HEK293 (cell line): ENCODE measurements at regions not wholly inside any gene's neighbourhood (a gene's known extent, or its start where the extent isn't known, plus 50 kb on each side); places are given as distances from the start of the nearest gene placed in this dataset.

Experiments used
- CTCF ChIA-PET: fragments of 350-600 bp; formaldehyde crosslinking; extraction: SDS; loops from one replicate; lab custom pipeline; 2021; ENCODE audit warnings: antibody characterized with exemption; lab: Yijun Ruan, JAX
- POLR2A ChIA-PET: fragments of 300-600 bp; formaldehyde crosslinking; extraction: SDS; loops from one replicate; lab custom pipeline; 2020; ENCODE audit warnings: antibody characterized with exemption, inconsistent platforms; lab: Yijun Ruan, JAX
- H3K27ac ChIP-seq: fragments of 200-500 bp; sonication (Bioruptor generic); 2 replicates; pipeline ENCODE4 v1.5.1; 2014; ENCODE audit warnings: low read depth, low read length, control low read depth, inconsistent platforms; ENCODE audit errors: extremely low read depth
- H3K36me3 ChIP-seq, 2 experiments: fragments of 200-500 bp in 1 of 2; sonication (Bioruptor generic) in 1 of 2; 1 replicate in 1 of 2; 2 replicates in 1 of 2; pipeline ENCODE4 v1.5.1; 2014 to 2017; ENCODE audit warnings: inconsistent platforms in 2 of 2, low read length in 2 of 2; ENCODE audit not compliant: control insufficient read depth in 2 of 2, insufficient read depth in 1 of 2
- H3K4me1 ChIP-seq: fragments of 200-500 bp; sonication (Bioruptor generic); 2 replicates; pipeline ENCODE4 v1.5.1; 2014; ENCODE audit warnings: mild to moderate bottlenecking, low read length, inconsistent platforms; ENCODE audit not compliant: control insufficient read depth, insufficient read depth
- H3K4me3 ChIP-seq: 2 replicates; pipeline ENCODE4 v1.5.1; 2011; ENCODE audit warnings: low read depth, mild to moderate bottlenecking, control low read depth, low read length, moderate library complexity
- H3K9me3 ChIP-seq: fragments of 200-500 bp; sonication (Bioruptor generic); 2 replicates; pipeline ENCODE4 v1.5.1; 2014; ENCODE audit warnings: low read depth, low read length, inconsistent platforms; ENCODE audit not compliant: control insufficient read depth, insufficient read depth
- HOXA7 ChIP-seq: sonication (generic); formaldehyde crosslinking; IDR thresholded peaks from 2 replicates; pipeline ENCODE4 v1.8.1; 2022; ENCODE audit warnings: missing genetic modification reagents, borderline replicate concordance
- OVOL3 ChIP-seq: fragments of 450-650 bp; formaldehyde crosslinking; IDR thresholded peaks from 2 replicates; pipeline ENCODE4 v1.5.1; 2016; ENCODE audit warnings: missing biosample characterization, missing genetic modification characterization
- PRDM2 ChIP-seq: fragments of 450-650 bp; formaldehyde crosslinking; IDR thresholded peaks from 2 replicates; pipeline ENCODE4 v1.5.1; 2016; ENCODE audit warnings: missing biosample characterization, missing genetic modification characterization, borderline replicate concordance
- ZBTB11 ChIP-seq: fragments of 450-650 bp; formaldehyde crosslinking; conservative IDR thresholded peaks from 2 replicates; pipeline ENCODE4 v1.5.1; 2016; ENCODE audit warnings: low read depth, missing biosample characterization, missing genetic modification characterization
- ZBTB48 ChIP-seq: fragments of 450-650 bp; formaldehyde crosslinking; IDR thresholded peaks from 2 replicates; pipeline ENCODE4 v1.5.1; 2016; ENCODE audit warnings: missing biosample characterization, missing genetic modification characterization
- ZNF266 ChIP-seq: fragments of 450-650 bp; formaldehyde crosslinking; IDR thresholded peaks from 2 replicates; pipeline ENCODE4 v1.5.1; 2016; ENCODE audit warnings: missing biosample characterization, missing genetic modification characterization, low read depth
- ZNF274 ChIP-seq, 2 experiments: fragments of 200-500 bp in 1 of 2; fragments of 450-650 bp in 1 of 2; sonication (Bioruptor generic) in 1 of 2; formaldehyde crosslinking in 1 of 2; IDR thresholded peaks; 2 replicates each; pipeline versions ENCODE4 v1.5.1 to v1.6.1; 2014 to 2016; ENCODE audit warnings: borderline replicate concordance in 1 of 2, inconsistent platforms in 1 of 2, low read length in 1 of 2, missing biosample characterization in 1 of 2, missing genetic modification characterization in 1 of 2
- ZNF292 ChIP-seq: fragments of 450-650 bp; formaldehyde crosslinking; IDR thresholded peaks from 2 replicates; pipeline ENCODE4 v1.5.1; 2016; ENCODE audit warnings: low read depth, missing biosample characterization, missing genetic modification characterization, borderline replicate concordance
- ZNF37A ChIP-seq: fragments of 450-650 bp; IDR thresholded peaks from 2 replicates; pipeline ENCODE4 v1.5.1; 2018; ENCODE audit warnings: missing biosample characterization, missing genetic modification characterization
- ZNF473 ChIP-seq: fragments of 450-650 bp; formaldehyde crosslinking; IDR thresholded peaks from 2 replicates; pipeline ENCODE4 v1.5.1; 2017; ENCODE audit warnings: missing biosample characterization, missing genetic modification characterization
- ZNF571 ChIP-seq: fragments of 450-650 bp; formaldehyde crosslinking; IDR thresholded peaks from 2 replicates; pipeline ENCODE4 v1.5.0; 2017; ENCODE audit warnings: missing biosample characterization, missing genetic modification characterization
- ZNF707 ChIP-seq: fragments of 450-650 bp; formaldehyde crosslinking; IDR thresholded peaks from 2 replicates; pipeline ENCODE4 v1.5.1; 2016; ENCODE audit warnings: missing biosample characterization, missing genetic modification characterization
- ZNF747 ChIP-seq: fragments of 450-650 bp; formaldehyde crosslinking; IDR thresholded peaks from 2 replicates; pipeline ENCODE4 v1.5.1; 2016; ENCODE audit warnings: missing biosample characterization, missing genetic modification characterization
- TF ChIP-seq, protein P1 (sequence below): fragments of 450-650 bp; formaldehyde crosslinking; IDR thresholded peaks from 2 replicates; pipeline ENCODE4 v1.5.1; 2016; ENCODE audit warnings: missing biosample characterization, missing genetic modification characterization

- ChIA-PET POLR2A (no interaction called here), CTCF (no interaction called here)
- Histone ChIP-seq H3K4me1 (no peaks in the 10 kb centered on the region), H3K27ac (no peak overlapping the region), H3K9me3 (no peaks in the 10 kb centered on the region), H3K36me3 (no peaks in the 10 kb centered on the region), H3K4me3 (no peak overlapping the region)
- TF ChIP-seq ZNF292 (tag by site-specific recombination) = no peak
- no peak for TF ChIP-seq ZNF473
- TF ChIP-seq OVOL3 (tag by site-specific recombination) = no peak
- no peak for TF ChIP-seq ZBTB11 (tag by site-specific recombination)
- TF ChIP-seq, protein P1, sequence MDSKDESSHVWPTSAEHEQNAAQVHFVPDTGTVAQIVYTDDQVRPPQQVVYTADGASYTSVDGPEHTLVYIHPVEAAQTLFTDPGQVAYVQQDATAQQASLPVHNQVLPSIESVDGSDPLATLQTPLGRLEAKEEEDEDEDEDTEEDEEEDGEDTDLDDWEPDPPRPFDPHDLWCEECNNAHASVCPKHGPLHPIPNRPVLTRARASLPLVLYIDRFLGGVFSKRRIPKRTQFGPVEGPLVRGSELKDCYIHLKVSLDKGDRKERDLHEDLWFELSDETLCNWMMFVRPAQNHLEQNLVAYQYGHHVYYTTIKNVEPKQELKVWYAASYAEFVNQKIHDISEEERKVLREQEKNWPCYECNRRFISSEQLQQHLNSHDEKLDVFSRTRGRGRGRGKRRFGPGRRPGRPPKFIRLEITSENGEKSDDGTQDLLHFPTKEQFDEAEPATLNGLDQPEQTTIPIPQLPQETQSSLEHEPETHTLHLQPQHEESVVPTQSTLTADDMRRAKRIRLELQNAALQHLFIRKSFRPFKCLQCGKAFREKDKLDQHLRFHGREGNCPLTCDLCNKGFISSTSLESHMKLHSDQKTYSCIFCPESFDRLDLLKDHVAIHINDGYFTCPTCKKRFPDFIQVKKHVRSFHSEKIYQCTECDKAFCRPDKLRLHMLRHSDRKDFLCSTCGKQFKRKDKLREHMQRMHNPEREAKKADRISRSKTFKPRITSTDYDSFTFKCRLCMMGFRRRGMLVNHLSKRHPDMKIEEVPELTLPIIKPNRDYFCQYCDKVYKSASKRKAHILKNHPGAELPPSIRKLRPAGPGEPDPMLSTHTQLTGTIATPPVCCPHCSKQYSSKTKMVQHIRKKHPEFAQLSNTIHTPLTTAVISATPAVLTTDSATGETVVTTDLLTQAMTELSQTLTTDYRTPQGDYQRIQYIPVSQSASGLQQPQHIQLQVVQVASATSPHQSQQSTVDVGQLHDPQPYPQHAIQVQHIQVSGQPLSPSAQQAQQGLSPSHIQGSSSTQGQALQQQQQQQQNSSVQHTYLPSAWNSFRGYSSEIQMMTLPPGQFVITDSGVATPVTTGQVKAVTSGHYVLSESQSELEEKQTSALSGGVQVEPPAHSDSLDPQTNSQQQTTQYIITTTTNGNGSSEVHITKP = no peak
These were observed 926.5 kb upstream of the CDH6 start for GRCh38 chr5:30267026-30267425.

DNA sequence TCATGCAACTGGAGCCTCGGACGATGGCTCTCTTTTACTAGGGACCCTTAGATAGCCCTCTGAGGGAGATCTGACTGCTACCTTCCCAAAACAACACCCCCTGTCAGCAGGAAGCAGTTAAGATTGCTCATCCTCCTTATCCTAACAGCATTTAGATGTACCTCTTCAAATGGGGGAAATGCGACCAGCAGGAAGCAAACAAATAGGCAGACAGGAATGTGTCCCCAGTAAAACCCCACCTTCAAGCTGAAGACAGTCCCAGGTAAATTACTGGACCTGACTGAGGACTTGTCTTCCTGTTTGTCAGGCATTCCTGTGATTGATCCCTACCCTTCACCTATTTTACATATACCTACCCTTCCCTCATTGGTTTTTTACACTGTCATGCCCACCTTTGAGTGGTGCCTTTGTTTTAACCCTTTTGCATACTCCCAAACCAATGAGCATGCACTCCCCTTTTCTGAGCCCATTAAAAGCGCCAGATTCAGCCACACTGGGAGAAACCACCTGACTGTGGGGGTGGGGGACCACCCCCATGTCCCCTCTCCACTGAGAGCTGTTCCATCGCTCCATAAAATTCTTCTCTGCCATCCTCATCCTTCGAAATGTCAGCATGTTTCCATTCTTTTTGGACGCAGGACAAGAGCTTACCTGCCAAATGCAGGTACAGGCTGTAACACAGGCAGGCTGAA is 954.0 kb upstream of the CDH6 start:
- TF ChIP-seq ZBTB48 (no peak), ZNF274 (IDR thresholded peaks at IDR 0.05; ENCODE audit: low read length) (no peak), ZNF274 (tag by site-specific recombination; IDR thresholded peaks at IDR 0.05; ENCODE audit: borderline replicate concordance) (no peak), ZNF571 (tag by site-specific recombination) (no peak), PRDM2 (no peak), ZNF37A (no peak), OVOL3 (tag by site-specific recombination) (no peak), ZNF266 (tag by site-specific recombination) (no peak), ZNF707 (tag by site-specific recombination) (no peak), ZNF747 (tag by site-specific recombination) (no peak), HOXA7 (no peak)
- TF ChIP-seq, all 188 proteins: peak for 0
- CTCF ChIA-PET = no interaction called here
- no peak overlapping the region for H3K4me3 ChIP-seq
- H3K36me3 ChIP-seq = no peaks in the 10 kb centered on the region
- POLR2A ChIA-PET = no interaction called here
- H3K4me1 ChIP-seq = no peaks in the 10 kb centered on the region
- no peaks in the 10 kb centered on the region for H3K9me3 ChIP-seq
- no peak overlapping the region for H3K27ac ChIP-seq
